ENCODE measurements at regions not wholly inside any gene's neighbourhood (a gene's known extent, or its start where the extent isn't known, plus 50 kb on each side); places are given as distances from the start of the nearest gene placed in this dataset.

DNA sequence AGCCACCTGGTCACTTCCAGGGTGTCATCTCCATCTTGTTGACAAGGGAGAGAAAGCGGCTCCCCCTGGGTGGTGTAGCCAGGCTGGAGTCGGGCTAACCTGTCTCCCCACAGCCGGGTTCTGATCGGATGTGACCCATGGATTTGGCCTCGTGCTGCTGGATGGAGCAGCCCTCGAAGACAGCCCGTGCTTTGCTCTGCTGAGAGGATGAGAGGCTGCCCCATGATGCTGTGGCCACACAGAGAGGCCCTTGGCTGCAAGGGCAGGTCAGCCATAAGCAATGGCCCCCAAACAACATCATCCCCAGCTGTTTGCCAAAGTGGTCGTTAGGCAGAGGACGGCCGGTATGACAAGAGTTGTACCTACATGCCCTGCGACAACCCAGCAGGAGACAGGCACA lies 106.6 kb downstream of the HMX1 start:
- no peak for DNase-seq (ENCODE audit: low read depth, low spot score)

More for the DNA sequence above, 106.6 kb downstream of the HMX1 start:
- H3K79me2 ChIP-seq (ENCODE audit: control insufficient read depth, insufficient read depth, low read length) = no peaks in the 10 kb centered on the region
- POLR2A ChIA-PET = no interaction called here
- no peak for FAIRE-seq
- dilution Hi-C loops (cut with MboI; ENCODE audit: extremely low pct_ligation_motif_present, low sequenced_read_pairs) = no loop called here
- intact Hi-C loops (cut with micrococcal nuclease) = no loop called here
- no peak overlapping the region for H3K9ac ChIP-seq (replicated peaks; ENCODE audit: extremely low read depth, insufficient read depth, low read length)
- H3K36me3 ChIP-seq (ENCODE audit: control insufficient read depth in 2 of 2, extremely low read depth in 1 of 2, insufficient read depth in 2 of 2, low read length in 2 of 2) = no peaks in the 10 kb centered on the region
- no peak overlapping the region for H3K4me2 ChIP-seq (ENCODE audit: insufficient read depth, low read length)
- no peak overlapping the region for H2AFZ ChIP-seq (ENCODE audit: low read depth, low read length)
- H3K9me3 ChIP-seq (replicated peaks; ENCODE audit: control insufficient read depth, insufficient read depth, low read length) = no peaks in the 10 kb centered on the region
- H3K27me3 ChIP-seq (ENCODE audit: control insufficient read depth in 2 of 2, insufficient read depth in 2 of 2, low read length in 2 of 2) = no peaks in the 10 kb centered on the region
- no peak overlapping the region for H3K4me3 ChIP-seq (replicated peaks in 1 of 3; ENCODE audit: insufficient read depth in 1 of 3, low read depth in 1 of 3, low read length in 3 of 3)
- no peaks in the 10 kb centered on the region for H3K9me1 ChIP-seq (replicated peaks; ENCODE audit: control insufficient read depth, extremely low read depth, insufficient read depth, low read length)
- BruUV-seq (replicated peaks) = no TSS peak
- CTCF ChIA-PET = no interaction called here
- H4K20me1 ChIP-seq (replicated peaks; ENCODE audit: control insufficient read depth, extremely low read depth, insufficient read depth, low read length) = no peaks in the 10 kb centered on the region
- no peak for TF ChIP-seq JUN (IDR thresholded peaks at IDR 0.05; ENCODE audit: borderline replicate concordance, insufficient read depth, insufficient read length, low read depth)
- TF ChIP-seq, protein P1, sequence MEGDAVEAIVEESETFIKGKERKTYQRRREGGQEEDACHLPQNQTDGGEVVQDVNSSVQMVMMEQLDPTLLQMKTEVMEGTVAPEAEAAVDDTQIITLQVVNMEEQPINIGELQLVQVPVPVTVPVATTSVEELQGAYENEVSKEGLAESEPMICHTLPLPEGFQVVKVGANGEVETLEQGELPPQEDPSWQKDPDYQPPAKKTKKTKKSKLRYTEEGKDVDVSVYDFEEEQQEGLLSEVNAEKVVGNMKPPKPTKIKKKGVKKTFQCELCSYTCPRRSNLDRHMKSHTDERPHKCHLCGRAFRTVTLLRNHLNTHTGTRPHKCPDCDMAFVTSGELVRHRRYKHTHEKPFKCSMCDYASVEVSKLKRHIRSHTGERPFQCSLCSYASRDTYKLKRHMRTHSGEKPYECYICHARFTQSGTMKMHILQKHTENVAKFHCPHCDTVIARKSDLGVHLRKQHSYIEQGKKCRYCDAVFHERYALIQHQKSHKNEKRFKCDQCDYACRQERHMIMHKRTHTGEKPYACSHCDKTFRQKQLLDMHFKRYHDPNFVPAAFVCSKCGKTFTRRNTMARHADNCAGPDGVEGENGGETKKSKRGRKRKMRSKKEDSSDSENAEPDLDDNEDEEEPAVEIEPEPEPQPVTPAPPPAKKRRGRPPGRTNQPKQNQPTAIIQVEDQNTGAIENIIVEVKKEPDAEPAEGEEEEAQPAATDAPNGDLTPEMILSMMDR (IDR thresholded peaks at IDR 0.05; ENCODE audit: extremely low read depth in 1 of 2, insufficient read depth in 1 of 2, low read depth in 1 of 2, low read length in 2 of 2) = no peak
- TF ChIP-seq, protein P2, sequence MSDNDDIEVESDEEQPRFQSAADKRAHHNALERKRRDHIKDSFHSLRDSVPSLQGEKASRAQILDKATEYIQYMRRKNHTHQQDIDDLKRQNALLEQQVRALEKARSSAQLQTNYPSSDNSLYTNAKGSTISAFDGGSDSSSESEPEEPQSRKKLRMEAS (IDR thresholded peaks at IDR 0.05; ENCODE audit: insufficient read depth, insufficient read length) = no peak
- no peak for TF ChIP-seq POLR2A (IDR thresholded peaks at IDR 0.05; ENCODE audit: low read depth, low read length)
- no peak for TF ChIP-seq EZH2 (IDR thresholded peaks at IDR 0.05; ENCODE audit: borderline replicate concordance, low read depth, low read length, severe bottlenecking)
- no peak for TF ChIP-seq MYC (IDR thresholded peaks at IDR 0.05; ENCODE audit: low read depth, low read length)
- TF ChIP-seq FOS (IDR thresholded peaks at IDR 0.05; ENCODE audit: borderline replicate concordance, insufficient read depth, low read length) = no peak
- TF ChIP-seq GATA2 (IDR thresholded peaks at IDR 0.05; ENCODE audit: insufficient read depth, insufficient read length, low read depth, low read length) = no peak
- TF ChIP-seq POLR2AphosphoS5 (IDR thresholded peaks at IDR 0.05; ENCODE audit: insufficient read depth, low read depth, low read length) = no peak
- no peaks in the 10 kb centered on the region for H3K4me1 ChIP-seq (ENCODE audit: control insufficient read depth, extremely low read depth, insufficient read depth, low read length)
- no peak overlapping the region for H3K27ac ChIP-seq (ENCODE audit: insufficient read depth, low read depth, low read length)
